H1 (cell line): ENCODE measurements at regions not wholly inside any gene's neighbourhood (a gene's known extent, or its start where the extent isn't known, plus 50 kb on each side); places are given as distances from the start of the nearest gene placed in this dataset.

Experiments
- CTCF ChIA-PET: fragments of 300-600 bp; sonication (Branson Sonifier 250); formaldehyde crosslinking; loops from one replicate; lab custom pipeline; 2021; ENCODE audit not compliant: partially characterized antibody; lab: Charles Lee
- POLR2A ChIA-PET: fragments of 300-600 bp; sonication (Branson Sonifier 250); formaldehyde crosslinking; loops from one replicate; lab custom pipeline; 2021; ENCODE audit warnings: inconsistent platforms; ENCODE audit not compliant: partially characterized antibody; lab: Charles Lee
- DNase-seq, 2 experiments: peaks; one replicate each; pipeline versions ENCODE4 v3.0.0 to v3.0.0-alpha.2; 2010 to 2022; ENCODE audit warnings: low spot score in 2 of 2, low read depth in 1 of 2, mixed read lengths in 1 of 2
- FAIRE-seq: peaks from 2 replicates; lab custom pipeline; 2011; peaks lifted over from hg19 to GRCh38; lab: Jason Lieb, UNC
- H2AFZ ChIP-seq: 2 replicates; pipeline ENCODE4 v1.8.1; 2012; ENCODE audit warnings: low read length, inconsistent platforms
- H2AK5ac ChIP-seq: 2 replicates; pipeline ENCODE4 v1.6.1; 2013; ENCODE audit warnings: low read depth, low read length
- H2BK120ac ChIP-seq: replicated peaks from 2 replicates; pipeline ENCODE3; 2013; ENCODE audit warnings: low read depth, low read length, inconsistent platforms
- H2BK12ac ChIP-seq: 2 replicates; pipeline ENCODE4 v1.6.1; 2013; ENCODE audit warnings: low read depth, low read length
- H2BK15ac ChIP-seq: 2 replicates; pipeline ENCODE4 v1.6.1; 2013; ENCODE audit warnings: low read length
- H2BK20ac ChIP-seq: 2 replicates; pipeline ENCODE4 v1.6.1; 2013; ENCODE audit warnings: low read length
- H2BK5ac ChIP-seq: 2 replicates; pipeline ENCODE4 v1.6.1; 2013; ENCODE audit warnings: low read depth, low read length
- H3K14ac ChIP-seq: 2 replicates; pipeline ENCODE4 v1.6.1; 2013; ENCODE audit warnings: inconsistent platforms; ENCODE audit not compliant: insufficient read length
- H3K18ac ChIP-seq: 2 replicates; pipeline ENCODE4 v1.6.1; 2013; ENCODE audit warnings: low read length; ENCODE audit errors: extremely low read depth
- H3K23ac ChIP-seq: 2 replicates; pipeline ENCODE4 v1.6.1; 2013; ENCODE audit warnings: inconsistent platforms; ENCODE audit not compliant: insufficient read length
- H3K23me2 ChIP-seq: 2 replicates; pipeline ENCODE4 v1.6.1; 2013; ENCODE audit warnings: low read depth, low read length
- H3K27ac ChIP-seq: 2 replicates; pipeline ENCODE4 v1.6.1; 2011; ENCODE audit warnings: low read depth, low read length, inconsistent platforms
- H3K27me3 ChIP-seq, 4 experiments: replicated peaks in 1 of 4; 1 replicate in 1 of 4; 2 replicates in 3 of 4; pipeline versions ENCODE4 v1.6.1 to v1.8.1; 2011 to 2013; ENCODE audit warnings: low read length in 3 of 4, mild to moderate bottlenecking in 3 of 4, inconsistent platforms in 2 of 4, mixed read lengths in 2 of 4, moderate library complexity in 1 of 4; ENCODE audit not compliant: control insufficient read depth in 3 of 4, insufficient read depth in 3 of 4; ENCODE audit errors: extremely low read depth in 1 of 4
- H3K36me3 ChIP-seq, 4 experiments: 2 replicates each; pipeline versions ENCODE4 v1.6.1 to v1.8.1; 2011 to 2013; ENCODE audit warnings: mild to moderate bottlenecking in 4 of 4, low read length in 3 of 4, moderate library complexity in 2 of 4, control low read depth in 1 of 4, inconsistent platforms in 1 of 4; ENCODE audit not compliant: insufficient read depth in 4 of 4, control insufficient read depth in 2 of 4
- H3K4ac ChIP-seq: replicated peaks from 2 replicates; pipeline ENCODE3; 2013; ENCODE audit warnings: low read length, low read depth, mixed read lengths, inconsistent platforms; ENCODE audit not compliant: insufficient read length
- H3K4me1 ChIP-seq, 4 experiments: replicated peaks in 1 of 4; 1 replicate in 1 of 4; 2 replicates in 3 of 4; pipeline versions ENCODE4 v1.6.1 to v1.8.1; 2011 to 2013; ENCODE audit warnings: low read length in 3 of 4, inconsistent platforms in 2 of 4, mixed read lengths in 1 of 4; ENCODE audit not compliant: insufficient read depth in 4 of 4, control insufficient read depth in 3 of 4
- H3K4me2 ChIP-seq, 2 experiments: 2 replicates each; pipeline versions ENCODE4 v1.6.1 to v1.8.1; 2011 to 2013; ENCODE audit warnings: low read depth in 2 of 2, low read length in 2 of 2, control low read depth in 1 of 2, inconsistent platforms in 1 of 2, mild to moderate bottlenecking in 1 of 2; ENCODE audit not compliant: insufficient read depth in 1 of 2
- H3K4me3 ChIP-seq, 4 experiments: fragments of 200-600, 300-600 bp in 1 of 4; sonication (generic), shearing (Covaris generic), sonication (Bioruptor Twin) in 1 of 4; 2 replicates each; pipeline versions ENCODE4 v1.5.1 to v1.8.1; 2011 to 2016; ENCODE audit warnings: low read length in 4 of 4, low read depth in 3 of 4, control low read depth in 2 of 4, inconsistent platforms in 2 of 4, mild to moderate bottlenecking in 2 of 4, mixed read lengths in 1 of 4, moderate library complexity in 1 of 4; ENCODE audit not compliant: insufficient read depth in 2 of 4; ENCODE audit errors: extremely low read depth in 1 of 4
- H3K56ac ChIP-seq: replicated peaks from 2 replicates; pipeline ENCODE3; 2013; ENCODE audit warnings: low read depth, mild to moderate bottlenecking, mixed read lengths, low read length, inconsistent platforms; ENCODE audit not compliant: insufficient read length
- H3K79me1 ChIP-seq: 2 replicates; pipeline ENCODE4 v1.6.1; 2013; ENCODE audit warnings: low read depth, low read length, control low read depth
- H3K79me2 ChIP-seq, 2 experiments: 2 replicates each; pipeline versions ENCODE4 v1.6.1 to v1.8.1; 2012 to 2013; ENCODE audit warnings: low read length in 2 of 2, mild to moderate bottlenecking in 2 of 2, inconsistent platforms in 1 of 2; ENCODE audit not compliant: insufficient read depth in 2 of 2, control insufficient read depth in 1 of 2
- H3K9ac ChIP-seq, 4 experiments: replicated peaks in 1 of 4; 1 replicate in 1 of 4; 2 replicates in 3 of 4; pipeline versions ENCODE4 v1.6.1 to v1.8.1; 2011 to 2013; ENCODE audit warnings: low read depth in 3 of 4, low read length in 3 of 4, control low read depth in 2 of 4, mild to moderate bottlenecking in 2 of 4, moderate library complexity in 2 of 4, inconsistent platforms in 1 of 4; ENCODE audit errors: extremely low read depth in 1 of 4
- H3K9me3 ChIP-seq, 2 experiments: 2 replicates each; pipeline versions ENCODE4 v1.6.1 to v1.8.1; 2012 to 2013; ENCODE audit warnings: mild to moderate bottlenecking in 2 of 2, moderate library complexity in 2 of 2, control low read depth in 1 of 2, inconsistent platforms in 1 of 2, low read depth in 1 of 2, low read length in 1 of 2, mixed read lengths in 1 of 2; ENCODE audit not compliant: insufficient read depth in 2 of 2
- H4K20me1 ChIP-seq, 2 experiments: replicated peaks in 1 of 2; 2 replicates each; pipeline versions ENCODE3 to v1.8.1; 2011 to 2013; ENCODE audit warnings: inconsistent platforms in 2 of 2, low read length in 2 of 2, mild to moderate bottlenecking in 1 of 2; ENCODE audit not compliant: insufficient read depth in 2 of 2, control insufficient read depth in 1 of 2
- H4K5ac ChIP-seq: 2 replicates; pipeline ENCODE4 v1.6.1; 2013; ENCODE audit warnings: low read length, low read depth, mixed read lengths, inconsistent platforms; ENCODE audit not compliant: insufficient read length
- H4K8ac ChIP-seq: 2 replicates; pipeline ENCODE4 v1.8.0; 2013; ENCODE audit warnings: mild to moderate bottlenecking, moderate library complexity, low read length, inconsistent platforms; ENCODE audit not compliant: insufficient read depth; ENCODE audit errors: extremely low read depth
- H4K91ac ChIP-seq: replicated peaks from 2 replicates; pipeline ENCODE3; 2013; ENCODE audit warnings: low read length, mixed read lengths, inconsistent platforms; ENCODE audit not compliant: insufficient read length
- BACH1 ChIP-seq: IDR thresholded peaks from 2 replicates; pipeline ENCODE4 v1.6.1; 2012; ENCODE audit warnings: low read length, improper control_type of control experiment
- CBX5 ChIP-seq: fragments of 300-800, 300-1000 bp; sonication (generic); IDR thresholded peaks from 2 replicates; pipeline ENCODE4 v1.7.1; 2016; ENCODE audit warnings: antibody characterized with exemption, low read length, low read depth
- CBX8 ChIP-seq: fragments of 300-800, 300-1000 bp; sonication (generic); IDR thresholded peaks from 2 replicates; pipeline ENCODE4 v1.7.1; 2016; ENCODE audit warnings: low read depth, low read length, borderline replicate concordance
- CEBPB ChIP-seq: IDR thresholded peaks from 2 replicates; pipeline ENCODE4 v1.6.1; 2012; ENCODE audit warnings: low read depth, low read length
- FOSL1 ChIP-seq: IDR thresholded peaks from 2 replicates; pipeline ENCODE4 v1.6.1; 2011; ENCODE audit warnings: mild to moderate bottlenecking, low read depth, low read length, moderate library complexity; ENCODE audit not compliant: insufficient read depth
- HDAC6 ChIP-seq: IDR thresholded peaks from one replicate; pipeline ENCODE4 v1.7.1; 2012; ENCODE audit warnings: low read depth, mild to moderate bottlenecking, inconsistent platforms, low read length, moderate library complexity
- KDM5A ChIP-seq: fragments of 200-600 bp; IDR thresholded peaks from 2 replicates; pipeline ENCODE4 v1.7.1; 2012; ENCODE audit warnings: mild to moderate bottlenecking, low read length, inconsistent platforms, mixed read lengths
- RBBP5 ChIP-seq: IDR thresholded peaks from 2 replicates; pipeline ENCODE4 v1.7.1; 2012; ENCODE audit warnings: low read depth, mild to moderate bottlenecking, inconsistent platforms, low read length, moderate library complexity, borderline replicate concordance
- SP1 ChIP-seq: IDR thresholded peaks from 2 replicates; pipeline ENCODE4 v1.6.1; 2011; ENCODE audit warnings: low read depth, low read length
- TAF1 ChIP-seq: IDR thresholded peaks from 2 replicates; pipeline ENCODE4 v1.6.1; 2011; ENCODE audit warnings: mild to moderate bottlenecking, low read depth, low read length
- TBP ChIP-seq: IDR thresholded peaks from 2 replicates; pipeline ENCODE4 v1.6.1; 2011; ENCODE audit warnings: low read depth, low read length, improper control_type of control experiment
- TCF12 ChIP-seq: IDR thresholded peaks from 2 replicates; pipeline ENCODE4 v1.6.1; 2011; ENCODE audit warnings: low read depth, mild to moderate bottlenecking, low read length
- YY1 ChIP-seq: IDR thresholded peaks from 2 replicates; pipeline ENCODE4 v1.6.1; 2011; ENCODE audit warnings: low read depth, mild to moderate bottlenecking, low read length
- TF ChIP-seq, protein P1 (sequence below): IDR thresholded peaks from 2 replicates; pipeline ENCODE4 v1.6.1; 2012; ENCODE audit warnings: inconsistent platforms

DNA sequence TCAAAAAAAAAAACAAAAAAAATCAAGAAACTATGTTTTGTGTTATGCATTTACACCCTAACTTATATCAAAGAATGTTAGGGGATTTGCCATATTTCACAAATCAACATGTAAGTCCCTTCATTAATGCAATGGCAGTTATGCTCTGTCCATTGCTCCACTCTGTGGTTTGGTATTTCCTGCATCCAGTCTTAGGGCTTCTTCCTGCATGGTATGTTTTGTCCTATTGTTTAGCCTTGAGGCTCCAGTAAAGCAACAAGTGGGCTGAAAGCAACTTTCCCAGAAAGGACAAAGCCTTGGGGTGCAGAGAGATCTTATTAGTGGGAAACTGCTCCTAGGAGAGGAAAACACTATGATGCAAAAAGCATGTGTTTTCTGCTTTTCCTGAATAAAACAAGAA lies 474.1 kb downstream of the IRS1 start:
- TF ChIP-seq CBX5, result no peak
- TF ChIP-seq TAF1, result no peak
- TF ChIP-seq SP1, result no peak
- TF ChIP-seq, protein P1, sequence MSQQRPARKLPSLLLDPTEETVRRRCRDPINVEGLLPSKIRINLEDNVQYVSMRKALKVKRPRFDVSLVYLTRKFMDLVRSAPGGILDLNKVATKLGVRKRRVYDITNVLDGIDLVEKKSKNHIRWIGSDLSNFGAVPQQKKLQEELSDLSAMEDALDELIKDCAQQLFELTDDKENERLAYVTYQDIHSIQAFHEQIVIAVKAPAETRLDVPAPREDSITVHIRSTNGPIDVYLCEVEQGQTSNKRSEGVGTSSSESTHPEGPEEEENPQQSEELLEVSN, result no peak
- no peak for TF ChIP-seq TCF12
- TF ChIP-seq FOSL1, result no peak
- no peak for TF ChIP-seq YY1
- no peak for TF ChIP-seq BACH1
- no peak for TF ChIP-seq HDAC6
- TF ChIP-seq KDM5A, result no peak
- TF ChIP-seq CEBPB, result no peak
- no peak for TF ChIP-seq RBBP5
- TF ChIP-seq TBP, result no peak
- no peak for TF ChIP-seq CBX8
- no peak overlapping the region for H2BK12ac ChIP-seq
- no peak overlapping the region for H4K5ac ChIP-seq
- no peaks in the 10 kb centered on the region for H3K27me3 ChIP-seq
- no peak overlapping the region for H3K4ac ChIP-seq
- ChIA-PET CTCF (no interaction called here), POLR2A (no interaction called here)
- H3K23ac ChIP-seq, result no peak overlapping the region
- H2AFZ ChIP-seq, result 0 out of 2 replicates have a peak overlapping the region, but pooled peaks have one; percentile 44
- no peak overlapping the region for H2BK120ac ChIP-seq
- no peak overlapping the region for H2BK5ac ChIP-seq
- no peak overlapping the region for H4K91ac ChIP-seq
- no peak overlapping the region for H3K27ac ChIP-seq
- no peak overlapping the region for H2BK20ac ChIP-seq
- no peak overlapping the region for H4K8ac ChIP-seq
- no peaks in the 10 kb centered on the region for H3K79me2 ChIP-seq
- no peak overlapping the region for H3K4me3 ChIP-seq
- no peak overlapping the region for H2AK5ac ChIP-seq
- H3K14ac ChIP-seq, result no peak overlapping the region
- H4K20me1 ChIP-seq, result no peaks in the 10 kb centered on the region
- H3K9ac ChIP-seq, result no peak overlapping the region
- no peak for DNase-seq
- H3K18ac ChIP-seq, result no peak overlapping the region
- no peak for FAIRE-seq
- H2BK15ac ChIP-seq, result no peak overlapping the region
- H3K23me2 ChIP-seq, result no peaks in the 10 kb centered on the region
- H3K56ac ChIP-seq, result no peak overlapping the region
- H3K79me1 ChIP-seq, result no peaks in the 10 kb centered on the region
- 0 out of 7 replicates have a peak, but pooled peaks cover 0 to 2% (median 0%) of the 10 kb centered on the region in 4 experiments for H3K4me1 ChIP-seq
- no peak overlapping the region for H3K4me2 ChIP-seq
- no peaks in the 10 kb centered on the region for H3K9me3 ChIP-seq
- no peaks in the 10 kb centered on the region for H3K36me3 ChIP-seq
